ENCODE measurements at regions not wholly inside any gene's neighbourhood (a gene's known extent, or its start where the extent isn't known, plus 50 kb on each side); places are given as distances from the start of the nearest gene placed in this dataset.

DNA sequence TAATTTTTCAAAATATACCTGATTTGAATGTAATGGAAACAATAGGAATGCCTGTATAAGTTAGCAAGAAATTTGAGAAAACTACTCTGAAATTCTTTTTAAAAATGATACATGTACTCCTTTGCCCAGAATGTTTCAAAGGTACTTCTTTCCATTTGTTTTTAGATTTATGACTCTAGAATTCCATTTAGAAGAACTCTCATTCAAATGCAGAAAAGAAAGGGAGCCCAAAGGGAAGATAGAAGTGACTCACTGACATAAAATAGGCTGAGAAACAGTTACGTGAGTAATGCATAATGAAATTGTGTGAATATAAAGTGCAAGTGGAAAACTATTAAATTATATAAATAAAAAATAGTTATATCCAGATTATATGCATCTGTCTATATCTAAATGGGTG lies 926.3 kb downstream of the TAF11L14 start:
- no peak overlapping the region for H3K4me3 ChIP-seq (ENCODE audit: control insufficient read depth in 2 of 3, extremely low read depth in 1 of 3, insufficient read depth in 2 of 3, low read depth in 1 of 3, low read length in 3 of 3)
- TF ChIP-seq EZH2 (IDR thresholded peaks at IDR 0.05; ENCODE audit: low read length) = no peak
- TF ChIP-seq, protein P1, sequence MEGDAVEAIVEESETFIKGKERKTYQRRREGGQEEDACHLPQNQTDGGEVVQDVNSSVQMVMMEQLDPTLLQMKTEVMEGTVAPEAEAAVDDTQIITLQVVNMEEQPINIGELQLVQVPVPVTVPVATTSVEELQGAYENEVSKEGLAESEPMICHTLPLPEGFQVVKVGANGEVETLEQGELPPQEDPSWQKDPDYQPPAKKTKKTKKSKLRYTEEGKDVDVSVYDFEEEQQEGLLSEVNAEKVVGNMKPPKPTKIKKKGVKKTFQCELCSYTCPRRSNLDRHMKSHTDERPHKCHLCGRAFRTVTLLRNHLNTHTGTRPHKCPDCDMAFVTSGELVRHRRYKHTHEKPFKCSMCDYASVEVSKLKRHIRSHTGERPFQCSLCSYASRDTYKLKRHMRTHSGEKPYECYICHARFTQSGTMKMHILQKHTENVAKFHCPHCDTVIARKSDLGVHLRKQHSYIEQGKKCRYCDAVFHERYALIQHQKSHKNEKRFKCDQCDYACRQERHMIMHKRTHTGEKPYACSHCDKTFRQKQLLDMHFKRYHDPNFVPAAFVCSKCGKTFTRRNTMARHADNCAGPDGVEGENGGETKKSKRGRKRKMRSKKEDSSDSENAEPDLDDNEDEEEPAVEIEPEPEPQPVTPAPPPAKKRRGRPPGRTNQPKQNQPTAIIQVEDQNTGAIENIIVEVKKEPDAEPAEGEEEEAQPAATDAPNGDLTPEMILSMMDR (optimal IDR thresholded peaks at IDR 0.05 in 1 of 3, IDR thresholded peaks at IDR 0.05 in 1 of 3, conservative IDR thresholded peaks at IDR 0.05 in 1 of 3; ENCODE audit: extremely low read depth in 1 of 3, insufficient read depth in 2 of 3, low read length in 3 of 3) = no peak
- no peak overlapping the region for H3K27ac ChIP-seq (ENCODE audit: control insufficient read depth, insufficient read depth, low read length)
- H3K4me1 ChIP-seq (ENCODE audit: control insufficient read depth, extremely low read depth, insufficient read depth, low read length) = no peaks in the 10 kb centered on the region
- FAIRE-seq (no peak), DNase-seq (ENCODE audit: low read depth, low spot score) (no peak)
- H3K9me3 ChIP-seq (ENCODE audit: control insufficient read depth, low read depth, low read length) = no peaks in the 10 kb centered on the region
- H4K20me1 ChIP-seq (ENCODE audit: control insufficient read depth, extremely low read depth, insufficient read depth, low read length) = no peaks in the 10 kb centered on the region
- H3K36me3 ChIP-seq (ENCODE audit: control insufficient read depth in 2 of 2, extremely low read depth in 1 of 2, insufficient read depth in 2 of 2, low read length in 2 of 2) = no peaks in the 10 kb centered on the region
- no peak overlapping the region for H3K4me2 ChIP-seq (ENCODE audit: control insufficient read depth, extremely low read depth, insufficient read depth, low read depth, low read length)
- dilution Hi-C loops (cut with MboI; ENCODE audit: extremely low pct_ligation_motif_present, low sequenced_read_pairs) = no loop called here
- no peaks in the 10 kb centered on the region for H3K79me2 ChIP-seq (ENCODE audit: control insufficient read depth, insufficient read depth, low read length)
- no peak overlapping the region for H3K9ac ChIP-seq (ENCODE audit: control insufficient read depth, extremely low read depth, insufficient read depth, low read length)
- no peaks in the 10 kb centered on the region for H3K9me1 ChIP-seq (ENCODE audit: control insufficient read depth, extremely low read depth, insufficient read depth, low read length)
- no peaks in the 10 kb centered on the region for H3K27me3 ChIP-seq (ENCODE audit: control insufficient read depth, extremely low read depth, insufficient read depth, low read length)
- H2AFZ ChIP-seq (ENCODE audit: control insufficient read depth, low read length) = no peak overlapping the region

DNA sequence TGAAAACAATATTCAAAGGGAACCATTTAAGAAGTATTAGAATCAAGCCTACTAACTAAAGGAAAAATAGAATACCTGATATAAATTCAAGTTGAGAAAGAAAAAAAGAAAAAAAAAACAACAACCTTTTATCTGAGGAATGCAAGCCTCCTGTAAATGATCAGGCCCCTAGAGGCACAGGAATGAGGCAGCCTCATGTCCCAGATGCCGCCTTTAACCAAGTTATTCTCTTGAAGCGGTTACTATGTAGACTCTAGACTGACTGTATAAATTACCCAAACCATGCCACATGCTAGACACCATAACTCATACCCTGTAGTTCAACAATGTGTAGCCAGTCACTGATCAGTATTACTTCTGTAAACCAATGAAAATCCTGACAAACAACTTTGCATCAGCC lies 929.6 kb downstream of the TAF11L14 start:
- FAIRE-seq = no peak
- no peak for TF ChIP-seq EZH2 (IDR thresholded peaks at IDR 0.05; ENCODE audit: low read length)
- TF ChIP-seq, protein P1 (optimal IDR thresholded peaks at IDR 0.05 in 1 of 3, IDR thresholded peaks at IDR 0.05 in 1 of 3, conservative IDR thresholded peaks at IDR 0.05 in 1 of 3; ENCODE audit: extremely low read depth in 1 of 3, insufficient read depth in 2 of 3, low read length in 3 of 3) = no peak

More for the DNA sequence above, 929.6 kb downstream of the TAF11L14 start:
- H3K9ac ChIP-seq (ENCODE audit: control insufficient read depth, extremely low read depth, insufficient read depth, low read length) = no peak overlapping the region
- H3K4me2 ChIP-seq (ENCODE audit: control insufficient read depth, extremely low read depth, insufficient read depth, low read depth, low read length) = no peak overlapping the region
- dilution Hi-C loops (cut with MboI; ENCODE audit: extremely low pct_ligation_motif_present, low sequenced_read_pairs) = no loop called here
- no peak overlapping the region for H2AFZ ChIP-seq (ENCODE audit: control insufficient read depth, low read length)
- no peaks in the 10 kb centered on the region for H3K4me1 ChIP-seq (ENCODE audit: control insufficient read depth, extremely low read depth, insufficient read depth, low read length)
- H3K36me3 ChIP-seq (ENCODE audit: control insufficient read depth in 2 of 2, extremely low read depth in 1 of 2, insufficient read depth in 2 of 2, low read length in 2 of 2) = no peaks in the 10 kb centered on the region
- no peaks in the 10 kb centered on the region for H3K79me2 ChIP-seq (ENCODE audit: control insufficient read depth, insufficient read depth, low read length)
- no peaks in the 10 kb centered on the region for H3K9me3 ChIP-seq (ENCODE audit: control insufficient read depth, low read depth, low read length)
- no peak overlapping the region for H3K27ac ChIP-seq (ENCODE audit: control insufficient read depth, insufficient read depth, low read length)
- H4K20me1 ChIP-seq (ENCODE audit: control insufficient read depth, extremely low read depth, insufficient read depth, low read length) = no peaks in the 10 kb centered on the region
- no peaks in the 10 kb centered on the region for H3K27me3 ChIP-seq (ENCODE audit: control insufficient read depth, extremely low read depth, insufficient read depth, low read length)
- DNase-seq (ENCODE audit: low read depth, low spot score) = no peak
- no peaks in the 10 kb centered on the region for H3K9me1 ChIP-seq (ENCODE audit: control insufficient read depth, extremely low read depth, insufficient read depth, low read length)
- H3K4me3 ChIP-seq (ENCODE audit: control insufficient read depth in 2 of 3, extremely low read depth in 1 of 3, insufficient read depth in 2 of 3, low read depth in 1 of 3, low read length in 3 of 3) = no peak overlapping the region
